K562 (cell line): ENCODE measurements at regions not wholly inside any gene's neighbourhood (a gene's known extent, or its start where the extent isn't known, plus 50 kb on each side); places are given as distances from the start of the nearest gene placed in this dataset.

Source experiments
- ATAC-seq: fragments of 200-7000 bp; cut with Tn5 transposase; 3 replicates; pipeline ENCODE4 v1.9.1; 2020; ENCODE audit warnings: moderate library complexity
- BruUV-seq: library from RNA; stranded (reverse); fragments of 400-500 nt; replicated peaks from 2 replicates; lab custom pipeline; 2021; lab: Mats Ljungman, UMichigan
- CTCF ChIA-PET: fragments of 300-600 bp; formaldehyde crosslinking; extraction: SDS; loops from one replicate; lab custom pipeline; 2021; ENCODE audit warnings: low intra/inter-chr PET ratio; lab: Yijun Ruan, JAX
- POLR2A ChIA-PET: fragments of 300-600, 350-650 bp; sonication (Branson Sonifier 250); formaldehyde crosslinking; extraction: SDS; loops from one replicate; lab custom pipeline; 2021; ENCODE audit warnings: antibody characterized with exemption, inconsistent platforms; lab: Yijun Ruan, JAX
- DNase-seq, 4 experiments: peaks; one replicate each; pipeline versions ENCODE4 v3.0.0 to v3.0.0-alpha.2; 2011 to 2018; ENCODE audit warnings: low spot score in 3 of 4, mixed read lengths in 3 of 4; ENCODE audit errors: extremely low read depth in 1 of 4
- FAIRE-seq: peaks from 2 replicates; lab custom pipeline; 2011; peaks lifted over from hg19 to GRCh38; lab: Jason Lieb, UNC
- H2AFZ ChIP-seq: 2 replicates; pipeline ENCODE4 v1.6.0; 2011; ENCODE audit warnings: low read depth, low read length, control low read depth, inconsistent platforms
- H3K27ac ChIP-seq: fragments of 200-600 bp; 3 replicates; pipeline ENCODE4 v1.8.0; 2011; ENCODE audit warnings: low read depth, mild to moderate bottlenecking, control low read depth, inconsistent platforms, low read length, moderate library complexity, mixed read lengths; ENCODE audit errors: extremely low read depth
- H3K27me3 ChIP-seq, 2 experiments: fragments of 300-600 bp in 1 of 2; 2 replicates in 1 of 2; 3 replicates in 1 of 2; pipeline versions ENCODE4 v1.6.0 to v1.8.0; 2011; ENCODE audit warnings: inconsistent platforms in 2 of 2, low read length in 2 of 2, mild to moderate bottlenecking in 1 of 2, mixed read lengths in 1 of 2, moderate library complexity in 1 of 2; ENCODE audit not compliant: control insufficient read depth in 2 of 2, insufficient read depth in 2 of 2
- H3K36me3 ChIP-seq: fragments of 300-600 bp; 3 replicates; pipeline ENCODE4 v1.8.0; 2011; ENCODE audit warnings: mild to moderate bottlenecking, low read length, inconsistent platforms; ENCODE audit not compliant: control insufficient read depth, insufficient read depth
- H3K4me1 ChIP-seq, 2 experiments: fragments of 200-600 bp in 1 of 2; replicated peaks in 1 of 2; 2 replicates in 1 of 2; 3 replicates in 1 of 2; pipeline versions ENCODE4 v1.5.1 to v1.8.0; 2011; ENCODE audit warnings: inconsistent platforms in 2 of 2, low read length in 2 of 2, mild to moderate bottlenecking in 1 of 2, mixed read lengths in 1 of 2, moderate library complexity in 1 of 2; ENCODE audit not compliant: control insufficient read depth in 2 of 2, insufficient read depth in 2 of 2
- H3K4me2 ChIP-seq: 2 replicates; pipeline ENCODE4 v1.6.1; 2011; ENCODE audit warnings: low read length, control low read depth, inconsistent platforms, mixed read lengths; ENCODE audit not compliant: insufficient read depth
- H3K4me3 ChIP-seq: fragments of 200-600 bp; sonication (generic), shearing (Covaris generic); 2 replicates; pipeline ENCODE4 v1.5.1; 2016; ENCODE audit warnings: control low read depth, inconsistent platforms
- H3K79me2 ChIP-seq: fragments of 200-600 bp; 3 replicates; pipeline ENCODE4 v1.8.0; 2011; ENCODE audit warnings: low read length, inconsistent platforms; ENCODE audit not compliant: control insufficient read depth, insufficient read depth
- H3K9ac ChIP-seq, 2 experiments: 2 replicates each; pipeline versions ENCODE4 v1.6.0 to v1.6.1; 2011; ENCODE audit warnings: low read depth in 2 of 2, low read length in 2 of 2, control low read depth in 1 of 2, inconsistent platforms in 1 of 2, mild to moderate bottlenecking in 1 of 2, mixed read lengths in 1 of 2; ENCODE audit not compliant: insufficient read depth in 1 of 2
- H3K9me1 ChIP-seq: one replicate; pipeline ENCODE4 v1.6.0; 2011; ENCODE audit warnings: inconsistent platforms, mild to moderate bottlenecking, low read length, moderate library complexity; ENCODE audit not compliant: control insufficient read depth, insufficient read depth
- H3K9me3 ChIP-seq: replicated peaks from 2 replicates; pipeline ENCODE4 v1.5.1; 2011; ENCODE audit warnings: low read depth, low read length, inconsistent platforms; ENCODE audit not compliant: control insufficient read depth, insufficient read depth
- H4K20me1 ChIP-seq: replicated peaks from 2 replicates; pipeline ENCODE4 v1.6.1; 2011; ENCODE audit warnings: low read length, inconsistent platforms, mixed read lengths; ENCODE audit not compliant: control insufficient read depth, insufficient read depth
- ELF1 ChIP-seq: fragments of 200-800 bp; sonication (Bioruptor generic); IDR thresholded peaks from 2 replicates; pipeline ENCODE4 v1.6.1; 2016; ENCODE audit warnings: missing genetic modification characterization, missing compliant biosample characterization
- HEY1 ChIP-seq: fragments of 250-450 bp; sonication (Bioruptor Pico); IDR thresholded peaks from 2 replicates; pipeline ENCODE4 v1.5.0; 2020; ENCODE audit warnings: mild to moderate bottlenecking, moderate library complexity, borderline replicate concordance
- MAFG ChIP-seq: fragments of 450-650 bp; conservative IDR thresholded peaks from 2 replicates; pipeline ENCODE4 v1.6.1; 2016; ENCODE audit warnings: missing genetic modification characterization, missing compliant biosample characterization
- NCOA2 ChIP-seq, 2 experiments: fragments of 450-650 bp; IDR thresholded peaks; 2 replicates each; pipeline ENCODE4 v1.6.1; 2018; ENCODE audit warnings: mild to moderate bottlenecking in 2 of 2, moderate library complexity in 1 of 2; ENCODE audit not compliant: partially characterized antibody in 2 of 2
- NR3C1 ChIP-seq: sonication (generic); formaldehyde crosslinking; IDR thresholded peaks from 2 replicates; pipeline ENCODE4 v1.8.1; 2022; ENCODE audit warnings: missing genetic modification reagents
- SMARCE1 ChIP-seq: fragments of 450-650 bp; IDR thresholded peaks from 2 replicates; pipeline ENCODE4 v1.7.1; 2016; ENCODE audit warnings: mild to moderate bottlenecking
- TCF7 ChIP-seq: sonication (generic); IDR thresholded peaks from 2 replicates; pipeline ENCODE4 v1.6.1; 2016; ENCODE audit warnings: antibody characterized with exemption, borderline replicate concordance
- TEAD2 ChIP-seq: fragments of 450-650 bp; IDR thresholded peaks from 2 replicates; pipeline ENCODE4 v1.6.1; 2016; ENCODE audit warnings: missing genetic modification characterization, control low read depth, missing compliant biosample characterization
- ZNF785 ChIP-seq: fragments of 250-450 bp; sonication (Bioruptor Pico); IDR thresholded peaks from 2 replicates; pipeline ENCODE4 v1.4.0; 2020; ENCODE audit warnings: mild to moderate bottlenecking
- WGBS: fragments of 100-300 bp; shearing (Covaris generic); methylation state at CpG from one replicate; pipeline ENCODE4 v1.1.6; 2016; ENCODE audit warnings: low coverage, mixed read lengths; ENCODE audit not compliant: insufficient coverage; ENCODE audit errors: missing lambda C conversion rate; 5-methylcytosine and 5-hydroxymethylcytosine counted together
- in situ Hi-C: fragments of 300-500 bp; cut with MboI; formaldehyde crosslinking; loops from 4 replicates; pipeline ENCODE4 v1.15.0; 2018; ENCODE audit warnings: inconsistent platforms, mixed read lengths
- intact Hi-C: fragments of 100-400 bp; cut with micrococcal nuclease; formaldehyde crosslinking; loops from 2 replicates; pipeline ENCODE4 v1.14.2; 2022
- TF ChIP-seq, protein P1 (sequence below): sonication (generic); formaldehyde crosslinking; IDR thresholded peaks from 2 replicates; pipeline ENCODE4 v1.8.1; 2023; ENCODE audit warnings: mild to moderate bottlenecking, missing genetic modification reagents
- TF ChIP-seq, protein P2 (sequence below): fragments of 250-450 bp; sonication (Bioruptor Pico); IDR thresholded peaks from 2 replicates; pipeline ENCODE4 v1.9.0; 2021; ENCODE audit warnings: mild to moderate bottlenecking, inconsistent platforms
- TF ChIP-seq, protein P3 (sequence below): sonication (generic); formaldehyde crosslinking; IDR thresholded peaks from 2 replicates; pipeline ENCODE4 v1.8.0; 2022; ENCODE audit warnings: missing genetic modification reagents, mild to moderate bottlenecking, borderline replicate concordance
- TF ChIP-seq, protein P4 (sequence below): fragments of 450-650 bp; IDR thresholded peaks from 2 replicates; pipeline ENCODE4 v1.6.1; 2018; ENCODE audit warnings: mild to moderate bottlenecking, low read depth; ENCODE audit not compliant: partially characterized antibody

DNA sequence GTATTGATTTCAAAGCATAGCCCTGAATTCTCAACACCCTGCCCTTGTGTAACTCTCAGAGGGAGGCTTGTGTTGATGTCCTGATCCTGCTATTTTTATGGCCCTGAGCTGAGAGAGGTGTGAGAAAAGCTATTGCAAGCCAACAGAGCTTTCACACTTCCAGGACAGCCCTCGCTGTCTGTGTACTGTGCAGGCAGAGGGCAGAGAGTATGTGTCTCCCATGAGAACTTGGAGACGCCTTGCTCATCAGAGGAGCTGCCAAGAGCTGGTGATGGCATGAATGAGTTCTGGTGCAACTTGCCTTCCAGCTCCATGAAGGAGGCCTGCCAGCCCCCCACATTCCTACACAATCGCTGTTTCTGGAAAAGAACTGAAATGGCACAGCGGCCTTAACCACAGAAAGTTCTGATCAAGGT lies 144.1 kb upstream of the AJAP1 start (continued):
- TF ChIP-seq, protein P1, sequence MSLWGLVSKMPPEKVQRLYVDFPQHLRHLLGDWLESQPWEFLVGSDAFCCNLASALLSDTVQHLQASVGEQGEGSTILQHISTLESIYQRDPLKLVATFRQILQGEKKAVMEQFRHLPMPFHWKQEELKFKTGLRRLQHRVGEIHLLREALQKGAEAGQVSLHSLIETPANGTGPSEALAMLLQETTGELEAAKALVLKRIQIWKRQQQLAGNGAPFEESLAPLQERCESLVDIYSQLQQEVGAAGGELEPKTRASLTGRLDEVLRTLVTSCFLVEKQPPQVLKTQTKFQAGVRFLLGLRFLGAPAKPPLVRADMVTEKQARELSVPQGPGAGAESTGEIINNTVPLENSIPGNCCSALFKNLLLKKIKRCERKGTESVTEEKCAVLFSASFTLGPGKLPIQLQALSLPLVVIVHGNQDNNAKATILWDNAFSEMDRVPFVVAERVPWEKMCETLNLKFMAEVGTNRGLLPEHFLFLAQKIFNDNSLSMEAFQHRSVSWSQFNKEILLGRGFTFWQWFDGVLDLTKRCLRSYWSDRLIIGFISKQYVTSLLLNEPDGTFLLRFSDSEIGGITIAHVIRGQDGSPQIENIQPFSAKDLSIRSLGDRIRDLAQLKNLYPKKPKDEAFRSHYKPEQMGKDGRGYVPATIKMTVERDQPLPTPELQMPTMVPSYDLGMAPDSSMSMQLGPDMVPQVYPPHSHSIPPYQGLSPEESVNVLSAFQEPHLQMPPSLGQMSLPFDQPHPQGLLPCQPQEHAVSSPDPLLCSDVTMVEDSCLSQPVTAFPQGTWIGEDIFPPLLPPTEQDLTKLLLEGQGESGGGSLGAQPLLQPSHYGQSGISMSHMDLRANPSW (CRISPR knock-in tag): no peak
- TF ChIP-seq ELF1 (tag): no peak
- TF ChIP-seq NCOA2 (IDR thresholded peaks at IDR 0.05; ENCODE audit: partially characterized antibody in 2 of 2): no peak
- no peak for TF ChIP-seq NR3C1 (CRISPR knock-in tag)

DNA sequence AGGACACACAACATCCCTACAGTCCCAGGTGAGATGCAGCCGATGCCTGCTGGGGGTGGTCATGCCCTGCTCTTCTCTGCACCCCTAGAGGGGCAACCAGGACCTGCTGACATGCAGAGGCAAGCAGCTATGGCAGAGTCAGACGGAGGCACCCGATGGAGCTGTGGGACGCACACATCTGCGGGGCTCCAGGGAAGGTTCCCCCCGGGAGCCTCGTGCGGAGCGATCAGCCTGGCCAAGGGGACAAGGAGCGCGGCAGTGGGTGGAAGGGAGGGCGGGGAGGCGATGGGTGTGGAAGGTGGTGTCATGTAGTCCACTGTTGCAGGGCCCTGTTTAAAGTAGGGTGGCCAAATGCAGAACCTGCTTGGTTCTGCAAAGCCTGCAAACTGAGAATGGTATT lies 143.0 kb upstream of the AJAP1 start:
- BruUV-seq: no TSS peak
- no peak overlapping the region; a peak in 1 of 4 replicates for H3K9ac ChIP-seq
- ChIA-PET POLR2A (no interaction called here), CTCF (no interaction called here)
- no peaks in the 10 kb centered on the region for H3K36me3 ChIP-seq
- H3K4me2 ChIP-seq: no peak overlapping the region
- FAIRE-seq (no peak), ATAC-seq (no peak), DNase-seq (no peak)
- in situ Hi-C loops (no loop called here), intact Hi-C loops (no loop called here)
- H4K20me1 ChIP-seq: no peaks in the 10 kb centered on the region; the same call in 1 of the 2 replicates
- WGBS: 0% methylated on average over 13 of the region's 13 CpGs
- no peak overlapping the region for H3K4me3 ChIP-seq
- no peaks in the 10 kb centered on the region for H3K9me3 ChIP-seq
- no peaks in the 10 kb centered on the region for H3K9me1 ChIP-seq
- H2AFZ ChIP-seq: no peak overlapping the region
- no peaks in the 10 kb centered on the region for H3K79me2 ChIP-seq
- H3K4me1 ChIP-seq: no peaks in the 10 kb centered on the region
- H3K27ac ChIP-seq: no peak overlapping the region
- H3K27me3 ChIP-seq: peaks cover 0 to 13% of the 10 kb centered on the region in 2 experiments; a peak in 1 of 5 replicates
- TF ChIP-seq, protein P2, sequence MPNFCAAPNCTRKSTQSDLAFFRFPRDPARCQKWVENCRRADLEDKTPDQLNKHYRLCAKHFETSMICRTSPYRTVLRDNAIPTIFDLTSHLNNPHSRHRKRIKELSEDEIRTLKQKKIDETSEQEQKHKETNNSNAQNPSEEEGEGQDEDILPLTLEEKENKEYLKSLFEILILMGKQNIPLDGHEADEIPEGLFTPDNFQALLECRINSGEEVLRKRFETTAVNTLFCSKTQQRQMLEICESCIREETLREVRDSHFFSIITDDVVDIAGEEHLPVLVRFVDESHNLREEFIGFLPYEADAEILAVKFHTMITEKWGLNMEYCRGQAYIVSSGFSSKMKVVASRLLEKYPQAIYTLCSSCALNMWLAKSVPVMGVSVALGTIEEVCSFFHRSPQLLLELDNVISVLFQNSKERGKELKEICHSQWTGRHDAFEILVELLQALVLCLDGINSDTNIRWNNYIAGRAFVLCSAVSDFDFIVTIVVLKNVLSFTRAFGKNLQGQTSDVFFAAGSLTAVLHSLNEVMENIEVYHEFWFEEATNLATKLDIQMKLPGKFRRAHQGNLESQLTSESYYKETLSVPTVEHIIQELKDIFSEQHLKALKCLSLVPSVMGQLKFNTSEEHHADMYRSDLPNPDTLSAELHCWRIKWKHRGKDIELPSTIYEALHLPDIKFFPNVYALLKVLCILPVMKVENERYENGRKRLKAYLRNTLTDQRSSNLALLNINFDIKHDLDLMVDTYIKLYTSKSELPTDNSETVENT (CRISPR knock-in tag): no peak
- TF ChIP-seq, protein P3, sequence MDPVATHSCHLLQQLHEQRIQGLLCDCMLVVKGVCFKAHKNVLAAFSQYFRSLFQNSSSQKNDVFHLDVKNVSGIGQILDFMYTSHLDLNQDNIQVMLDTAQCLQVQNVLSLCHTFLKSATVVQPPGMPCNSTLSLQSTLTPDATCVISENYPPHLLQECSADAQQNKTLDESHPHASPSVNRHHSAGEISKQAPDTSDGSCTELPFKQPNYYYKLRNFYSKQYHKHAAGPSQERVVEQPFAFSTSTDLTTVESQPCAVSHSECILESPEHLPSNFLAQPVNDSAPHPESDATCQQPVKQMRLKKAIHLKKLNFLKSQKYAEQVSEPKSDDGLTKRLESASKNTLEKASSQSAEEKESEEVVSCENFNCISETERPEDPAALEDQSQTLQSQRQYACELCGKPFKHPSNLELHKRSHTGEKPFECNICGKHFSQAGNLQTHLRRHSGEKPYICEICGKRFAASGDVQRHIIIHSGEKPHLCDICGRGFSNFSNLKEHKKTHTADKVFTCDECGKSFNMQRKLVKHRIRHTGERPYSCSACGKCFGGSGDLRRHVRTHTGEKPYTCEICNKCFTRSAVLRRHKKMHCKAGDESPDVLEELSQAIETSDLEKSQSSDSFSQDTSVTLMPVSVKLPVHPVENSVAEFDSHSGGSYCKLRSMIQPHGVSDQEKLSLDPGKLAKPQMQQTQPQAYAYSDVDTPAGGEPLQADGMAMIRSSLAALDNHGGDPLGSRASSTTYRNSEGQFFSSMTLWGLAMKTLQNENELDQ (CRISPR knock-in tag): no peak
- TF ChIP-seq SMARCE1 (no peak), HEY1 (no peak), TCF7 (no peak), MAFG (tag) (no peak), TEAD2 (tag) (no peak), ZNF785 (CRISPR knock-in tag) (no peak)
- TF ChIP-seq, protein P4, sequence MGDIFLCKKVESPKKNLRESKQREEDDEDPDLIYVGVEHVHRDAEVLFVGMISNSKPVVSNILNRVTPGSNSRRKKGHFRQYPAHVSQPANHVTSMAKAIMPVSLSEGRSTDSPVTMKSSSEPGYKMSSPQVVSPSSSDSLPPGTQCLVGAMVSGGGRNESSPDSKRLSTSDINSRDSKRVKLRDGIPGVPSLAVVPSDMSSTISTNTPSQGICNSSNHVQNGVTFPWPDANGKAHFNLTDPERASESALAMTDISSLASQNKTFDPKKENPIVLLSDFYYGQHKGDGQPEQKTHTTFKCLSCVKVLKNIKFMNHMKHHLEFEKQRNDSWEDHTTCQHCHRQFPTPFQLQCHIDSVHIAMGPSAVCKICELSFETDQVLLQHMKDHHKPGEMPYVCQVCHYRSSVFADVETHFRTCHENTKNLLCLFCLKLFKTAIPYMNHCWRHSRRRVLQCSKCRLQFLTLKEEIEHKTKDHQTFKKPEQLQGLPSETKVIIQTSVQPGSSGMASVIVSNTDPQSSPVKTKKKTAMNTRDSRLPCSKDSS: no peak
